NCI-H82 (cell line): ENCODE measurements at regions not wholly inside any gene's neighbourhood (a gene's known extent, or its start where the extent isn't known, plus 50 kb on each side); places are given as distances from the start of the nearest gene placed in this dataset.
"Not testable (repeated sequence)": the region's sequence is repeated elsewhere in the genome, so short reads cannot be mapped to it uniquely, and the experiment has no call there.

Experiments used
- DNase-seq: peaks from one replicate; lab custom pipeline; 2025; lab: John Stamatoyannopoulos, UW

DNA sequence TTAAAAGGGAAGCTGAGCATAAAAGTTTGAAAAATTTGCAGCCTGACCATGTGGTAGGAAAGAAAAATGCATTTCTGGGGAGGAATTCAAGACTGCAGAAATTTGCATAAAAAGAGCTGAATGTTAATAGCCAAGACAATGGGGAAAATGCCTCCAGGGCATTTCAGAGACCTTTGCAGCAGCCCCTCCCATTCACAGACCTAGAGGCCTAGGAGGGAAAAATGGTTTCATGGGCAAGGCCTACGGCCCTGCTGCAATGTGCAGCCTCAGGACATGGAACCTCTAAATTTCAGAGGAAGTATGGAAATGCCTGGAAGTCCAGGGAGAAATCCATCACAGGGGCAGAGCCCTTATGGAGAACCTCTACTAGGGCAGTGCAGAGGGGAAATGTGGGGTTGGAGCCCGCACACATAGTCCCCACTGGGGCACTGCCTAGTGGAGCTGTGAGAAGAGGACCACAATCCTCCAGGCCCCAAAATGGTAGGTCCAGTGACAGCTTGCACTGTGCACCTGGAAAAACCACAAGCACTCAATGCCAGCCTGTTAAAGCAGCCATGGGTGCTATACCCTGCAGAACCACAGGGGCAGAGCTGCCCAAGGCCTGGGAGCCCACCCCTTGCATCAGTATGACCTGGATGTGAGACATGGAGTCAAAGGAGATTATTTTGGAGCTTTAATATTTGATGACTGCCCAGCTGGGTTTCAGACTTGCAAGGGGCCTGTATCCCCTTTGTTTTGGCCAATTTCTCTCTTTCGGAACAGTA is 243.8 kb downstream of the DNAJB9 start:
- DNase-seq = peak; percentile 8

DNA sequence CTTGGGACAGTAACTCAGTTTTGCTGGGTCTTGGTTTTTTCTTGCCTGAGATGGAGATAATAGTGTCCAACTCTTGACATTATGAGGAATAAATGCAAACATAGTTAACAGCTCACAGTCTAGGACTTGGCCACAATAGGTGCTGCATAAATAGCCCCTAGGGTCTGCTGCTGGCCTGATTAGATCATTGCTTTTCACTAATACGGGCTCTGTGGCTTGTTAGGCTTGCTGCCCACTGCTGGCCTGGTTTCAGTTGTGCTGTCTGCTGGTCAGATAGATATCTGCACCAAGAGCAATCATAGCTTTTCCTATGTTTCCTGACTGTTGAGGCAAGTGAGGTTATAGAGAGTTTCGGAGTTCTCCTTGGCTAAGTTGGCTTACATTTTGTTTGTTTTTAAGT is 246.1 kb downstream of the DNAJB9 start:
- no peak for DNase-seq

DNA sequence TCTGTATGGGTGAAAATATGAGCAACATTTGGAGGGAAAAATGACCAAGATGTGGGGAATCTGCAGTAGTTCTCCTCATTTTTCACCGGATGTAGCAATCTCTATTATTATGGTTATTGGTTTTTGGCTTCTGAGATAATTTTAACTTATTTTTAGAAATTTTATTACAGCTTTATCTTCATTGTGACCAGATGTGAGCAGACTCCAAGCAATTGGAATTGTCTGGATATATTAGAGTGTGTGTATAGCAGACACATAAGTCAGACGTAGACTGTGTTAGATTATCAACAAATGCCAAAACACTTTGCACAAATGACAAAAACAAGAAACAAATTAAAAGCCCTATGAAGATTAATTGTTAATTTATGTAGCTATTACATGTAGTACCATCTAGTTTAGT is 249.1 kb downstream of the DNAJB9 start:
- DNase-seq = no peak

DNA sequence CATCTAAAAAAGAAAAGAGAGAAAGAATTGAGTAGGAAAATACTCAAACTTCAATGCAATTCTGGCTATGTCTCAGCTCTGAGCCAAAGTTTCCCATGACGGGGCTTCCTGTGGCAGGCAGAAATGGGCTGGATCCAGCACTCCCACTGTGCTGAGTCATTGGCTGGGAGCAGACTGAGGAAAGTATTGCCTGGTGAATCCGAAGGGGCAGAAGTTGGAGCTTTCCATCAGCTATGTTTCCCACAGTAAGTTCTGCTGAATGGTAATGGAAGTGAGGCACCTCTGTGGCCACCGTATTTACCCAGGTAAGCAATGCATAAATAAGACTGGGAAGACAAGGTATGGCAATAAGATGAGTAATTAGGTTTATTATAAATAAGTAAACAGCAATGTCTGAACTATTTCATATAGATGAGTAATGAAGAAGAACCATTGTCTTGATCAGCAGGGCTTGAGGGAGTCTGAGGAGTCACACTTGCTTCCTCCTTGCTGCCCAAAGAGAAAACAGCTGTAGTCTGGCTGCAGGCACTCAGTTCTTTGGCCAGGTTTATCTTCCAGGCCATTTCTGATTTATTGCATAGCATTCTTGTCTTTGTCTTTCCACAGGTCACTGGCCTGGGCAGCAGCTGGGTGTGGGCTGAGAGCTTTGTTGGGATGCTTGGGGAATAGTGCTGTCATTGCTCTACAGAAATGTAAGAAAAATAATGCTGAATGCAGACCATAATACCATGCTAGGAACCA is 255.3 kb downstream of the DNAJB9 start:
- no peak for DNase-seq

DNA sequence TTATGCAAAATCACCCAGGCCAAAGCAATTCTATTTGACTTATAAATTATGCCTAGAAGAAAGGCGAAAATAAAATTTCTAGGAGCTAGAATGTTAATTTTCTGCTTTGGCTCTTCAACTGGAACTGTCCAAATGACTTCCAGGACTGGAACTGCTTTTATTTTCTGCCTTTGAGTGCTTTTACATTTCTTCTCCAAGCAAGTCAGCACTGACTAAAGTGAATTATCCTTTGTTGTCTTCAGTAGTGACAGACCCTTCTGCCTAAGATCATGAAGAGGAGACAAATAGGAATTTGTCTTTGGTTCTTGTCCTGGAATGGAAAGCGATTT is 255.9 kb downstream of the DNAJB9 start:
- DNase-seq = no peak

DNA sequence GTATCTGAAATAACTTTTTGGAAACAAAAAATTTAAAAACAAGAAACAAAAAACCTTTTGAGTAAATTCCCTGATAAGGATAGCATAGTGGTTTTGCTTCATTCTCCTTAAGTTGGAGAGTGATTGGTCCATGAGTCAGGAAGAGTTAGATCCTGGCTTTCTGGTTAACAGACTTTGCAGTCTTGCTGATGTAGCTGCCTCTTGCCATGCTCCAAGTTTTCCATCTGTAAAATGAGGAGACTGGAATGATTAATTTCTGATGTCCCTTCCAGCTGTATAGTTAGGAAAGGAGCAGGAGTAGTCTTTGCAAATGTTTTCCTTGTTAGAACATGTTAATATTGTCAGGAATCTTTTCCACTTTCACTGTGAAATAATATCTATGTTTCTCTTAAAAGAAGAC is 266.6 kb downstream of the DNAJB9 start:
- DNase-seq = no peak

DNA sequence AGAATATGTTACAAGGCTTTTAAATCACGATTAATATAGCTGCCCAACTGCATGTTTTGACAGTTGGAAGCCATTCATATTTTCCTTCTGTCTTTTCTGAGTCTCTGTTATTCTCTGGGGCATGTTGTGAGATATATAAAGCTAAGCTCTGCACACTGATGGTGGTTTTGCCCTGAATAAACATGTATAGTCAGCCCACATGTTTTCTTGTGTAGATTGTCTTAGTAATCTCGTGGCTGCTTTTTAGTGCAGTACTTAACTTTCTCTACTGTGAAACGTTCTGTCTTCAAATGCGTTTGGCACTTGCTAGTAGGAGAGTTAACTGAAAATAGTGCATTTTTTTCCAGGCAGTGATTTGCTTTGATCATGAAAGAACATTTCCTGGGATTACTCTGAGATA is 268.5 kb downstream of the DNAJB9 start:
- no peak for DNase-seq

DNA sequence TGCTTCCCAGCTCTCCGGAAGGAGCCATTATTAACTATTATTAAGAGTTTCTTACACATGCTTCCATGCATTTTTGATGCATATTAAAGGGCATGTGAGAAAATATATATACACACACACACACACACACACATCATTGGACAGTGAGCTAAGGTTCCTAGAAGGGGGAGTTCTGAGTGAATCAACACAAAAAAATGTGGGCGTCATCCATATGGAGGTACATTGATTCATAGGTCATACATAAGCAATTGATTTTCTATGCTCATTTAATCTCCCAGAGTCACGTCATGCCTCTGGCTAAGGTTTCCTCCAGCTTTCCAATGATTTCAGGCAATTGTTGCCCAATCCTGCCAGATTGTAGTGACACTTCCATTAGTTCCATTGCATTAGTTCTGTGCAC is 269.4 kb downstream of the DNAJB9 start:
- DNase-seq = no peak

DNA sequence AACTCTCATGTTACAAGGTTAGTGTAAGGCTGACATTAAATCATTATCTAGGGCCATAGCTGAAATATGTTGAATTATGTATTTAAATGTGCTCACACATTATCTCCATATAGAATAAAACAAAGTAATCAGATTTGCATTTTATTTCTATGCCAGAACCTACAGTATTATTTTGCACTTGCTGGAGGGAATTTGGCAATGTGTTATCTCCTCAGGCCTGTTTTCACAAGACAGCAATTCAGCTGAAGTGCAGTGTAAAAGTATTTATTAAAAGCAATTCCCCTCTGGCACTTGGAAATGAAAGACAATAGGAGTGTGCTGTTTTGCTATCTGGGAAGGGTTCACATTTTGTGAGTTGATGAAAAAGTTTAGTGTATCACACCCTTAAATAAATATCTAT is 276.3 kb downstream of the DNAJB9 start:
- no peak for DNase-seq

DNA sequence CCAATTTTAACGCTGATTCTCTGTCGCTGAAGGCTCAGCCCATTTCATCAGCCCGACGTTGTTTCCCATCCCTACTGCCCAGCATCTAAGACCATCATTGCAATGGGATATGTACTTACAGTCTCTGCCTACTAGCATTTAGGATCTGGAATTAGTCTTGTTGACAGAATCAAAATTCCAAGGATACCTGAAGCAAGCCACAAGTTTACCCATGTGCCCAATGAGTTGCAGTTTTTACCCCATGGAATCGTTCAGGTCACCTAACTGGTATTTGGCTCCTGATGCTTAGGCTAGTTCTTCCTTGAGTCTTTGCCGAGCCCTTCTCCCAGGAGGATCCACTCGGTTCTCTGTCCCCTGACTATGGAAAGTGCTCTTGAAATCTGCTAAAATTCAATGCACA is 276.8 kb downstream of the DNAJB9 start:
- no peak for DNase-seq

DNA sequence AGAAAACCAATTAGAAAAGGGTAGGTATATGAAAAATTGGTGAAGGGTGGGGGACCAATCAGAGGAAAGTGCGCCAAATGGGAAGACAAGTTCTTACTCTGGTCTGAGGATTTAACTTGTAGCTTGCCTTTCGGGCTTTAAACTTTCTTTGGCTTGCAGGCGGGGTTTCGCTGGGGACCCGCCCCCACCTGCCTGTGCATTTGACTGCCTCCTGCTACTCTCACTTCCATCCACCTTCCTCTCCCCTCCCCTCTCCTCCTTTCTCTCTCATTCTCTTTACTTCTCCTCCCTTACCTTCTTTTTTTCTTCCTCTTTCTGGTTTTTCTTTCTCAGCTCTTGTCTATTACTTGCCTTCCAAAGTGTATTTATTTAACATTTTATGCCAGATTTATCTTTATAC is 278.8 kb downstream of the DNAJB9 start:
- DNase-seq = no peak

DNA sequence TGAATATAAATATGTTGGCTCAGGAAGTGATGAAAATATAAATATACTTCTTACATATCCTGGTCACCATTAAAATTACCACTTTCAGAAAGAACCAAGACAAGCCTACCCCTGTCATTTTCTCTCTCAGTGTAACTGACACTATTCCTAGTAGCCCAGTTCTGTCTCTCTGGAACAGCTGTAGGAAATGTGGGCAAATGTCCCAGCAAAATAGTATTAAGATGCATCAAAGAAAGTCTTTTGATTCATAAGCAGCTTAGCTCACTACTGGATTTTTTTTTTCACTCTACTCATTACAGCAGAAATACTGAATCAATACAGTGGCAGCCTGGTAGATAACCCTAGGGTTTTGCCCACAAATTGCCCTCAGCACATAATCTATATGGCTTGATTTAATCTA is 290.9 kb downstream of the DNAJB9 start:
- DNase-seq = peak; percentile 9

DNA sequence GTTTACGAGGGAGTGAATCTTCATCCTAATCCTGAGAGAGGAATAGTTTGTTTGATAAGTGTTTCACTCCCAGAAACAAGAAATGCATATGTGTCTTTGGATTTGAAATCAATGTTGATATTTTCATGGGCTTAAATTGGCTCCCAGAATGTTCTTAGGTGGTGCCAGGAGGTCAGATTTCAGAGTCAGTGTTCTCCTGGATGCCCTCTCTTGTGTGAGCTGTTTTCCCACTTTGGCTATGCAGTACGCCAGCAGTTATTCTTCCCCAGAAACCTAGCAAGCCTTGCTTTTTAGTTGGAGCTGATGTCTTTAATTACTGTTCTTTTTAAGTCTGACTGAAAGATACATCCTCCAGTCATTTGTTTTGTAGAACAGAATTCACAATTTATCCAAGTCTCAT is 291.4 kb downstream of the DNAJB9 start:
- no peak for DNase-seq

DNA sequence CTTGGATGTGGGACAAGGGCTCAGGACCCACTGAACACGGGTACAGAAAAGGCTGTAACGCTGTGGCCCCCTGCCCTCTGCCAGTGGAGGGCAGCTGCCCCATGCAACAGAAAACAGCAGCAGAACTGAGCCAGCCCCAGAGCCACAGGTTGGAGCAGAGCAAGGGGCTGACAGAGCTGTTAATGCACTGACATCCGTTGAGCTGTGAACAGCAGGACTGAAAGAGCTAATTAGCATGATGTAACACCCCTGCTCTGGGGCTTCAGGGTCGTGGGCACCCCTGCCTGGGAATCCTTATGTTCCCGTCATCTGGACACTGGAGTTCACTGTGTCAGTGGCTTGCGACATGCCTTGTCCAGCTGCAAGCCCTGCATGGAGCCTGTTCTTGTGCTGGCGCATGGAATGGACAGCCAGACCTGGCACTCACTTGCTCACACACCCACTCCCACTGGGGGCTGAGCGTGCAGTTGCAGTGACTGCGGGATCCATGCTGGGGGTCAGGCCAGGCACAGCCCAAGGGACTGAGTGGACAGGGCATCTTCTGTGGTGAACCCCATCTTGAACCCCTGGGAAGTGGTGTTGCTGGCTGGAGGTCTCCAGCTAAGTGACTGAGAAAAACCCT is 293.7 kb downstream of the DNAJB9 start:
- DNase-seq = no peak

DNA sequence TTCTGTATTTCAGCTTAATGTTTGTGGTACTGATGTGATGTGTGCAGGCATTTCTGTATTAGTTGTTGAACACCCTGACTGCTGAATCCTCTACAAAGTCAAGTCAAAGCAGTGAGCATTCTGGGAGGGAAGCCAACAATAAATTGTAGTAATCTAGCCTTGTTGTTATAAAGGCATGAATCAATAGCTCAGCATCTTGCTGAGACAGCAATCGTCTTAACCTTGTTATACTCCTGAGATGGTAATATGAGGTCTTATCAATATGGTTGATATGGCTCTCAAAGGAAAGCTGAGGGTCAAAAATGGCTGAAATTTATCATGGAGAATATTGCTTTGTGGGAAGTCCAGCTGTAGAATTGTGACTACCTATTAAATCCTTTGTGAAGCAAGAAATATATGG is 299.4 kb downstream of the DNAJB9 start:
- DNase-seq = no peak

DNA sequence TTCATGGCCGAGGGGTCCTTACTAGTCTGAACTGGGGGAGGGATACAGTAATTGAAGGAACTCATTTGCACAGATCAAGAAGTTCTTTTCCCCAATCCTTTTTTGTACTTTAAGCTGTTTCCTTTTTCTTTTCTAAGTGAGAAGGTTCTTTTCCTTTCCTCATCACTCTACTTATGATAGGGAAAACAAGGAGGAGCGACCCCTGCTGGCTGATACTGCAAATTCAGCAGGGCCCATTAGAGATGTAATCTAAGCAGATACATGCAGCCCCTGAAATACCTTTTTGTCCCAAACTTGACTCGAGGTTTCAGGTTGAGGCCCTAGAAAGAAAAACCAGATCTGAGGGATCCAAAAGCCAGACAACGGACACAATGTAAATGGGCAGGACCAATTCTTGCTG is 305.5 kb downstream of the DNAJB9 start:
- peak; percentile 41 for DNase-seq

DNA sequence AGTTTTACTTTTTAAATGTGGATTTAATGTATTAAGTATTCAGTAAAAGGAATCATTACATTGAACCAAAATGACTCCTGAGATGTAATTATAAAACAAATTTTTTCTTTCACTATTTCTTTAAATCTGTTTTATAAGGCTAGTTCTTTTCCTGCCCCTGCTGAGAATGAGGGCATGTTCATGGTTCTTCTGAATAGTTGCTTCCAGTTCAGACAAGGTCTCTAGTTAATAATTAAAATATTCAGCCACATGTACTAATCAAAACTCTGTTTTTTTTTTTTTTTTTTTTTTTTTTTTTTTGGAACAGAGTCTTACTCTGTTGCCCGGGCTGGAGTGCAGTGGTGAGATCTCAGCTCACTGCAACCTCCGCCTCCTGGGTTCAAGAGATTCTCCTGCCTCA is 321.2 kb downstream of the DNAJB9 start:
- DNase-seq = no peak

DNA sequence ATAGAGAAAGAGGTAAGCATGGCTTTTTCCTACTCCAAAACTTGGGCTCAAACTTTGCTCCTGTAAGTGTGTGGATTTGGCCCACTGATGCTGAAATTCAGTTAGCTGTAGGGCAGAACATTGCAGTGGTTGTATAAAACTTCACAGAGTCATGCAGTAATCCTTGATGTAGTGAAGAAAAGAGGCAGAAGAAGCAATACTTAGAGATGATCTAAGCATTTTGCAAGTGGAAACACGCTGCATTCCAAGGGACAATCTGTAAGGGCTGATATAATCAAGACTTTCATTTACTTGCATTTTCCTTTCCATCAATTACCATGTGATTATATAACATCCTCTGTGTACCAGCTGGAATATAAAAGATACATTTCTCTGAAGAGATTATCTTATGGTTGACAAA is 338.8 kb downstream of the DNAJB9 start:
- DNase-seq = no peak

DNA sequence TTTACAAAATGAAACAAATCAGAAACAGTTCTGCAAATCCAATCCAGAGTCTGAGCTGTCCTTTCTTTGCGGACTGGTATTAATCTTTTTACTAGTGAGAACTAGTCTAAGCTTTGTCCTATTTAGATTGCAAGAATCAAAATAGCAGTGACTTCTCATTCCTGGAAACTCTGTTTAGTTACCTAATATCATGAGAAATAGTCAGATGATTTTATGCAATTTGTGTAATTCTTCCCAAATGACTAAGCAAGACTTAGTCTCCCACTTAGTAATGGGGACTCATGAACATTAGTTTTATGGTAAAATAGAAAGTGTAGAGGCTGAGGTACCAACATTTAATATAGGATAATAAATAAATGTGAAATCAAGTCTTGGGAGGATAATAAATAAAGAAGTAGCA is 341.3 kb downstream of the DNAJB9 start:
- DNase-seq = no peak

DNA sequence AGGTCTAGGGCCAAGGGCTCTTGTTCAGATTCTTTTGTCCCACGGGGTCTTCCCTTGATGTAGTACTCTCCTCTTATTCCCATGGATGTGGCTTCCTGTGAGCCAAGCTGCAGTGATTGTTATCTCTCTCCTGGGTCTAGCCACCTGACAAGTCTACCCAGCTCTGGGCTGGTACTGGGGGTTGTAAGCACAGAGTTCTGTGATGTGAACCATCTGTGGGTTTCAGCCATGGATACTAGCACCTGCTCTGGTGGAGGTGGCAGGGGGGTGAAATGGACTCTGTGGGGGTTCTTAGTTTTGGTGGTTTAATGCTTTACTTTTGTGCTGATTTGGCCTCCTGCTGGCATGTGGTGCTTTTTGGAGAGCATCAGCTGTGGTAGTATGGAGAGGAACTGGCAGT is 350.8 kb downstream of the DNAJB9 start:
- no peak for DNase-seq

DNA sequence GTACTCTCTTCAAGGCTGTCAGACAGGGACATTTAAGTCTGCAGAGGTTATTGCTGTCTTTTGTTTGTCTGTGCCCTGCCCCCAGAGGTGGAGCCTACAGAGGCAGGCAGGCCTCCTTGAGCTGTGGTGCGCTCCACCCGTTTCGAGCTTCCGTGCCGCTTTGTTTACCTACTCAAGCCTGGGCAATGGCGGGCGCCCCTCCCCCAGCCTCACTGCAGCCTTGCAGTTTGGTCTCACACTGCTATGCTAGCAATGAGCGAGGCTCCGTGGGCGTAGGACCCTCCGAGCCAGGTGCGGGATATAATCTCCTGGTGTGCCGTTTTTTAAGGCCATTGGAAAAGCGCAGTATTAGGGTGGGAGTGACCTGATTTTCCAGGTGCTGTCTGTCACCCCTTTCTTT is 373.4 kb downstream of the DNAJB9 start:
- DNase-seq = not testable (repeated sequence)

DNA sequence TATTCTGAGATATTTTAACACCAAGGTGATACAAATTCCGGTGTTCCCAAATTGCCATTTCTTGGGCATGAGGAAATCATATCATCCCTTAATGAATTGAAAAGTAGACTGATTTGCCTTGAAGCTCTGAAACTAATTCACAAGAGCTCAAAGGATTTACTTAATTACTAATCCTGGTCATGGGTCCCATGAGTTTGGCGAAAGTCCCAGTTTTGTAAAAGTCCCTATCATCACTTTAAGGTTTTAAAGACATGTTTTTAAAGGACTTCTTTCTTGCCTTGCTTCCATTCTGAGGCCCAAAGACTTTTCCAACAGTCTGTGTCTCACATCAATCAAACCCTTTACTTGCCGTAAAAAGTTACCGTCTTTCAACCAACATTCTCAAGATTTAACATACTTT is 377.9 kb downstream of the DNAJB9 start:
- peak; percentile 53 for DNase-seq

DNA sequence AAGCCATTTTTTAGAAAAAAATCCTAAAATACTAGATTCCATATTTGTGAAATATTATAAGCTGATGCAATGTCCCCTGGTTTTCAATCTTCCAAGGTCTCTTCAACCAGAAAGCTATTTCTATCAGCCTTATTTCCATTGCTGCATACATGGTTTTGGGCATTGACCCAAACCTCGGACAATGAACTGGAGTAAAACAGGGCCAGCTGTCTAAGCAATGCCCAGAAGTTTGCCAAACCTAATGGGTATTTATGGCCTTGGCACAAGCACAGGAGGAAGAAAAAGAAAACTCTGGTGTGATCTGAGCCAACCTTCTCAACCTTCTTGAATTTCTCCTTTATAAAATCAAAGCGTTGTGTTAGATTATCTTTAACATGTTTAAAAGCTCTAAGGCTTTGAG is 402.3 kb downstream of the DNAJB9 start:
- DNase-seq = no peak

DNA sequence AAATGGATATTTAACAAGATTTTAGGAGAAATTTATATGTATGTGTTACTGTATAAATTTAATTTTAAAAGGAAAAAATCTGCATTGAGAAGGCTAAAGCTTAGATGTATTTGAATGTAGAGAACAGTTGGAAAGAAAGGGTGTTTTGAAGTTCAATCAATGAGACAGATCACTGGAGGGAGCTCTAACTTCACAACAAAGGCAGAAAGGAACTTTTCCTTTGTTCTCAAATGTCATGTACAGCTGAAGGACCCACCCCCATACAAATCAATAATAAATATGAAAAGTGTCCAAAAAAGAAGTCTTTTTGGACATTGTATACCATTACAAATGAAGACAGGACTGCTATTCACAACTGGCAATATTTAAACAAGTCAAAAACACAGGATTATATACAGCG is 403.4 kb downstream of the DNAJB9 start:
- DNase-seq = peak; percentile 55
